Panc1 (cell line): ENCODE measurements at regions not wholly inside any gene's neighbourhood (a gene's known extent, or its start where the extent isn't known, plus 50 kb on each side); places are given as distances from the start of the nearest gene placed in this dataset.

Experiments used
- ATAC-seq: fragments of 200-7000 bp; cut with Tn5 transposase; 2 replicates; pipeline ENCODE4 v1.9.1; 2020; ENCODE audit warnings: mild to moderate bottlenecking, moderate library complexity
- BruUV-seq: library from RNA; stranded (reverse); fragments of 400-500 nt; replicated peaks from 2 replicates; lab custom pipeline; 2021; lab: Mats Ljungman, UMichigan
- CTCF ChIA-PET: fragments of 300-600 bp; sonication (Branson Sonifier 250); formaldehyde crosslinking; loops from one replicate; lab custom pipeline; 2022; ENCODE audit warnings: antibody characterized with exemption; lab: Charles Lee
- POLR2A ChIA-PET: fragments of 300-600 bp; sonication (Branson Sonifier 250); formaldehyde crosslinking; loops from one replicate; lab custom pipeline; 2022; ENCODE audit warnings: antibody characterized with exemption; lab: Charles Lee
- DNase-seq: peaks from one replicate; pipeline ENCODE4 v3.0.0-alpha.2; 2010; ENCODE audit warnings: low read depth, low spot score
- H3K27ac ChIP-seq: 2 replicates; pipeline ENCODE4 v1.5.1; 2011; ENCODE audit warnings: mild to moderate bottlenecking, low read length, inconsistent platforms
- H3K27me3 ChIP-seq: fragments of 200-500 bp; sonication (Bioruptor generic); 2 replicates; pipeline ENCODE4 v1.6.0; 2014; ENCODE audit warnings: low read length, inconsistent platforms; ENCODE audit not compliant: control insufficient read depth, insufficient read depth
- H3K36me3 ChIP-seq: fragments of 200-500 bp; sonication (Bioruptor generic); 2 replicates; pipeline ENCODE4 v1.5.1; 2014; ENCODE audit warnings: inconsistent platforms, mild to moderate bottlenecking, low read length, moderate library complexity; ENCODE audit not compliant: control insufficient read depth, insufficient read depth
- H3K4me1 ChIP-seq: 2 replicates; pipeline ENCODE4 v1.5.1; 2011; ENCODE audit warnings: inconsistent platforms, mild to moderate bottlenecking, low read length, moderate library complexity; ENCODE audit not compliant: control insufficient read depth, insufficient read depth
- H3K4me3 ChIP-seq, 2 experiments: 2 replicates each; pipeline ENCODE4 v1.5.1; 2011 to 2012; ENCODE audit warnings: low read depth in 2 of 2, low read length in 2 of 2, mild to moderate bottlenecking in 2 of 2, inconsistent platforms in 1 of 2, moderate library complexity in 1 of 2
- H3K9me3 ChIP-seq: fragments of 200-500 bp; sonication (Bioruptor generic); 2 replicates; pipeline ENCODE4 v1.5.1; 2014; ENCODE audit warnings: low read depth, mild to moderate bottlenecking, inconsistent platforms, low read length, moderate library complexity; ENCODE audit not compliant: control insufficient read depth, insufficient read depth
- POLR2AphosphoS5 ChIP-seq: IDR thresholded peaks from 2 replicates; pipeline ENCODE4 v1.6.1; 2012; ENCODE audit warnings: mild to moderate bottlenecking, low read depth, low read length, moderate library complexity
- SIN3A ChIP-seq: IDR thresholded peaks from 2 replicates; pipeline ENCODE4 v1.6.1; 2012; ENCODE audit warnings: low read depth, mild to moderate bottlenecking, low read length, moderate library complexity, borderline replicate concordance; ENCODE audit not compliant: insufficient read depth
- TCF7L2 ChIP-seq: IDR thresholded peaks from 2 replicates; pipeline ENCODE4 v1.6.1; 2011; ENCODE audit warnings: mild to moderate bottlenecking, low read depth, low read length, inconsistent platforms
- in situ Hi-C: cut with HindIII; loops from 2 replicates; pipeline ENCODE4 v1.10.0; 2016; ENCODE audit warnings: low sequenced_read_pairs, low pct_unique_long_range_greater_than_20kb
- intact Hi-C: fragments of 100-400 bp; cut with micrococcal nuclease; formaldehyde crosslinking; loops from one replicate; pipeline ENCODE4 v1.10.0; 2022; ENCODE audit not compliant: unreplicated experiment
- TF ChIP-seq, protein P1 (sequence below), 2 experiments: IDR thresholded peaks; 2 replicates each; pipeline ENCODE4 v1.6.1; 2011 to 2012; ENCODE audit warnings: low read depth in 2 of 2, control low read depth in 1 of 2, low read length in 1 of 2, mild to moderate bottlenecking in 1 of 2, moderate library complexity in 1 of 2; ENCODE audit not compliant: insufficient read depth in 1 of 2
- TF ChIP-seq, protein P2 (sequence below): fragments of 450-650 bp; IDR thresholded peaks from 2 replicates; pipeline ENCODE4 v1.5.1; 2017; ENCODE audit warnings: mild to moderate bottlenecking

DNA sequence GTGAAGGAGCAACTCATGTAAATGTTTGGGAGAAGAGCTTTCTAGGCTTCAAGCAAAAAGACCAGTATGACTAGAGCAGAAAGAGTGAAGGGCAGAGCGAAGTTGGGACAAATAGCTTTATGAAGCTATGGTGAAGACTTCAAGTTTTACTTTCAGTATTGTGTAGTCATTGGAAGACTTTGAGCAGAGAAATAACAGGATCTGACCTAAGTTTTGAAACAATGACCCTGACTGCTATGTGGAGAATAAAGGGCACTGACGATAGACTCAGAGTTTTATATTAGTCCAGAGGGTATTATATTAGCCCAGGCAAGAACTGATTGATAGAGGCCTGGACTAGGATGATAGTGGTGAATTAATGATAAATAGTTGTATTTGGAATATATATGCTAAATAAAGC, 187.3 kb downstream of the KTN1 start:
- Histone ChIP-seq H3K4me3 (no peak overlapping the region), H3K27me3 (no peaks in the 10 kb centered on the region), H3K4me1 (no peaks in the 10 kb centered on the region), H3K27ac (no peak overlapping the region), H3K36me3 (no peaks in the 10 kb centered on the region), H3K9me3 (no peaks in the 10 kb centered on the region)
- no TSS peak for BruUV-seq
- ATAC-seq, result no peak
- TF ChIP-seq, protein P1, sequence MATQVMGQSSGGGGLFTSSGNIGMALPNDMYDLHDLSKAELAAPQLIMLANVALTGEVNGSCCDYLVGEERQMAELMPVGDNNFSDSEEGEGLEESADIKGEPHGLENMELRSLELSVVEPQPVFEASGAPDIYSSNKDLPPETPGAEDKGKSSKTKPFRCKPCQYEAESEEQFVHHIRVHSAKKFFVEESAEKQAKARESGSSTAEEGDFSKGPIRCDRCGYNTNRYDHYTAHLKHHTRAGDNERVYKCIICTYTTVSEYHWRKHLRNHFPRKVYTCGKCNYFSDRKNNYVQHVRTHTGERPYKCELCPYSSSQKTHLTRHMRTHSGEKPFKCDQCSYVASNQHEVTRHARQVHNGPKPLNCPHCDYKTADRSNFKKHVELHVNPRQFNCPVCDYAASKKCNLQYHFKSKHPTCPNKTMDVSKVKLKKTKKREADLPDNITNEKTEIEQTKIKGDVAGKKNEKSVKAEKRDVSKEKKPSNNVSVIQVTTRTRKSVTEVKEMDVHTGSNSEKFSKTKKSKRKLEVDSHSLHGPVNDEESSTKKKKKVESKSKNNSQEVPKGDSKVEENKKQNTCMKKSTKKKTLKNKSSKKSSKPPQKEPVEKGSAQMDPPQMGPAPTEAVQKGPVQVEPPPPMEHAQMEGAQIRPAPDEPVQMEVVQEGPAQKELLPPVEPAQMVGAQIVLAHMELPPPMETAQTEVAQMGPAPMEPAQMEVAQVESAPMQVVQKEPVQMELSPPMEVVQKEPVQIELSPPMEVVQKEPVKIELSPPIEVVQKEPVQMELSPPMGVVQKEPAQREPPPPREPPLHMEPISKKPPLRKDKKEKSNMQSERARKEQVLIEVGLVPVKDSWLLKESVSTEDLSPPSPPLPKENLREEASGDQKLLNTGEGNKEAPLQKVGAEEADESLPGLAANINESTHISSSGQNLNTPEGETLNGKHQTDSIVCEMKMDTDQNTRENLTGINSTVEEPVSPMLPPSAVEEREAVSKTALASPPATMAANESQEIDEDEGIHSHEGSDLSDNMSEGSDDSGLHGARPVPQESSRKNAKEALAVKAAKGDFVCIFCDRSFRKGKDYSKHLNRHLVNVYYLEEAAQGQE (IDR thresholded peaks at IDR 0.05; ENCODE audit: insufficient read depth in 1 of 2, low read depth in 2 of 2, low read length in 1 of 2), result no peak
- TF ChIP-seq SIN3A (no peak), POLR2AphosphoS5 (no peak), TCF7L2 (no peak)
- TF ChIP-seq, protein P2, sequence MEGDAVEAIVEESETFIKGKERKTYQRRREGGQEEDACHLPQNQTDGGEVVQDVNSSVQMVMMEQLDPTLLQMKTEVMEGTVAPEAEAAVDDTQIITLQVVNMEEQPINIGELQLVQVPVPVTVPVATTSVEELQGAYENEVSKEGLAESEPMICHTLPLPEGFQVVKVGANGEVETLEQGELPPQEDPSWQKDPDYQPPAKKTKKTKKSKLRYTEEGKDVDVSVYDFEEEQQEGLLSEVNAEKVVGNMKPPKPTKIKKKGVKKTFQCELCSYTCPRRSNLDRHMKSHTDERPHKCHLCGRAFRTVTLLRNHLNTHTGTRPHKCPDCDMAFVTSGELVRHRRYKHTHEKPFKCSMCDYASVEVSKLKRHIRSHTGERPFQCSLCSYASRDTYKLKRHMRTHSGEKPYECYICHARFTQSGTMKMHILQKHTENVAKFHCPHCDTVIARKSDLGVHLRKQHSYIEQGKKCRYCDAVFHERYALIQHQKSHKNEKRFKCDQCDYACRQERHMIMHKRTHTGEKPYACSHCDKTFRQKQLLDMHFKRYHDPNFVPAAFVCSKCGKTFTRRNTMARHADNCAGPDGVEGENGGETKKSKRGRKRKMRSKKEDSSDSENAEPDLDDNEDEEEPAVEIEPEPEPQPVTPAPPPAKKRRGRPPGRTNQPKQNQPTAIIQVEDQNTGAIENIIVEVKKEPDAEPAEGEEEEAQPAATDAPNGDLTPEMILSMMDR, result no peak
- intact Hi-C loops, result no loop called here
- ChIA-PET CTCF (no interaction called here), POLR2A (interaction anchor here (0.7 kb wide), 1 partner anchor 717 kb away, joined by 3 read pairs; no protein-coding TSS in a partner anchor)
- in situ Hi-C loops, result no loop called here
- no peak for DNase-seq

DNA sequence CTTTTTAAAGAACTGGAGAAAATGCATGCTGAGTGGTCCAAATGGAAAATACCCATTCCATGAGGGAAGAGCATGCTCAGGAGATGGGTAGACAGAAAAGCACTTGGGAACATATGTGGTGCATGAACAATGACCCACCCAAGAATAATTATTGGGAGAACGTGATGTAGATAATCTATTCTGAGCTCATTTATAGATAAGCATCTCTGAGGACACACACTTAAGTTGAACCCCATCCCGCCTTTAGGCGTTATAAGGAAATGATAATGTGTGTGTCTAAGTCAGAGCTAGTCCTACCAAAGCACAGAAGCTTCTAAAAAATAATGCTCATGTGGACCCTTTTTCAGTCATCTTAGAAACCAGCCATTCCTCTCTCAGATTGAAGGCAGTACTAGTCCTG, 189.9 kb downstream of the KTN1 start:
- ChIA-PET CTCF (no interaction called here), POLR2A (no interaction called here)
- DNase-seq (no peak), ATAC-seq (no peak)
- Histone ChIP-seq H3K4me3 (no peak overlapping the region), H3K36me3 (no peaks in the 10 kb centered on the region), H3K27me3 (no peaks in the 10 kb centered on the region), H3K4me1 (no peaks in the 10 kb centered on the region), H3K27ac (no peak overlapping the region), H3K9me3 (no peaks in the 10 kb centered on the region)
- in situ Hi-C loops (no loop called here), intact Hi-C loops (no loop called here)
- no peak for TF ChIP-seq POLR2AphosphoS5
- no peak for TF ChIP-seq TCF7L2
- TF ChIP-seq, protein P2, result no peak
- TF ChIP-seq, protein P1 (IDR thresholded peaks at IDR 0.05; ENCODE audit: insufficient read depth in 1 of 2, low read depth in 2 of 2, low read length in 1 of 2), result no peak
- no peak for TF ChIP-seq SIN3A
- no TSS peak for BruUV-seq
